ENCODE measurements at regions not wholly inside any gene's neighbourhood (a gene's known extent, or its start where the extent isn't known, plus 50 kb on each side); places are given as distances from the start of the nearest gene placed in this dataset.

- Histone ChIP-seq H2AFZ (ENCODE audit: low read depth, low read length) (no peak overlapping the region), H3K4me3 (ENCODE audit: insufficient read depth, low read depth, low read length) (no peak overlapping the region), H3K9ac (ENCODE audit: low read length) (no peak overlapping the region), H3K27ac (ENCODE audit: low read depth, low read length) (no peak overlapping the region), H3K9me3 (ENCODE audit: insufficient read depth, low read depth, low read length) (no peaks in the 10 kb centered on the region), H4K20me1 (ENCODE audit: insufficient read depth, low read length) (no peaks in the 10 kb centered on the region), H3K36me3 (ENCODE audit: insufficient read depth, low read length) (no peaks in the 10 kb centered on the region), H3K27me3 (ENCODE audit: insufficient read depth, low read length) (no peaks in the 10 kb centered on the region), H3K4me2 (ENCODE audit: low read length) (no peak overlapping the region), H3K4me1 (ENCODE audit: insufficient read depth, low read length) (no peaks in the 10 kb centered on the region), H3K79me2 (ENCODE audit: insufficient read depth, low read length) (no peaks in the 10 kb centered on the region)
- no peak for TF ChIP-seq CTCF (IDR thresholded peaks at IDR 0.05; ENCODE audit: insufficient read depth, low read depth, low read length)
- no peak for TF ChIP-seq EZH2 (IDR thresholded peaks at IDR 0.05; ENCODE audit: insufficient read depth, low read length)
- FAIRE-seq (no peak), DNase-seq (ENCODE audit: low read depth) (no peak)
- no peaks in the 10 kb centered on the region for H3K36me3 Mint-ChIP-seq (ENCODE audit: low read depth, unreplicated experiment)
- H3K4me1 Mint-ChIP-seq (ENCODE audit: low read depth, unreplicated experiment): no peaks in the 10 kb centered on the region
- no peaks in the 10 kb centered on the region for H3K9me3 Mint-ChIP-seq (ENCODE audit: unreplicated experiment)
- H3K27ac Mint-ChIP-seq (ENCODE audit: unreplicated experiment): no peak overlapping the region
- no peak overlapping the region for H3K4me3 Mint-ChIP-seq (ENCODE audit: unreplicated experiment)
- no peaks in the 10 kb centered on the region for H3K27me3 Mint-ChIP-seq (ENCODE audit: low read depth, unreplicated experiment)
Measured at GRCh38 chr6:115665310-115665709, 395.4 kb downstream of the FRK start.

GRCh38 chr6:115663681-115664080 is 397.0 kb downstream of the FRK start:
- Histone ChIP-seq H3K36me3 (ENCODE audit: insufficient read depth, low read length) (no peaks in the 10 kb centered on the region), H3K4me2 (ENCODE audit: low read length) (no peak overlapping the region), H3K9me3 (ENCODE audit: insufficient read depth, low read depth, low read length) (no peaks in the 10 kb centered on the region), H4K20me1 (ENCODE audit: insufficient read depth, low read length) (no peaks in the 10 kb centered on the region), H3K4me1 (ENCODE audit: insufficient read depth, low read length) (no peaks in the 10 kb centered on the region), H3K4me3 (ENCODE audit: insufficient read depth, low read depth, low read length) (no peak overlapping the region), H3K9ac (ENCODE audit: low read length) (no peak overlapping the region), H3K27ac (ENCODE audit: low read depth, low read length) (no peak overlapping the region), H3K79me2 (ENCODE audit: insufficient read depth, low read length) (no peaks in the 10 kb centered on the region), H2AFZ (ENCODE audit: low read depth, low read length) (no peak overlapping the region), H3K27me3 (ENCODE audit: insufficient read depth, low read length) (no peaks in the 10 kb centered on the region)
- Mint-ChIP-seq H3K4me3 (ENCODE audit: unreplicated experiment) (no peak overlapping the region), H3K9me3 (ENCODE audit: unreplicated experiment) (peaks cover 3% of the 10 kb centered on the region), H3K4me1 (ENCODE audit: low read depth, unreplicated experiment) (no peaks in the 10 kb centered on the region), H3K36me3 (ENCODE audit: low read depth, unreplicated experiment) (no peaks in the 10 kb centered on the region), H3K27ac (ENCODE audit: unreplicated experiment) (no peak overlapping the region), H3K27me3 (ENCODE audit: low read depth, unreplicated experiment) (no peaks in the 10 kb centered on the region)
- no peak for TF ChIP-seq EZH2 (IDR thresholded peaks at IDR 0.05; ENCODE audit: insufficient read depth, low read length)
- TF ChIP-seq CTCF (IDR thresholded peaks at IDR 0.05; ENCODE audit: insufficient read depth, low read depth, low read length): no peak
- DNase-seq (ENCODE audit: low read depth) (no peak), FAIRE-seq (no peak)

- TF ChIP-seq EZH2 (IDR thresholded peaks at IDR 0.05; ENCODE audit: insufficient read depth, low read length) (no peak), CTCF (IDR thresholded peaks at IDR 0.05; ENCODE audit: insufficient read depth, low read depth, low read length) (peak; percentile 36)
- no peaks in the 10 kb centered on the region for H4K20me1 ChIP-seq (ENCODE audit: insufficient read depth, low read length)
- H3K4me3 ChIP-seq (ENCODE audit: insufficient read depth, low read depth, low read length): no peak overlapping the region
- no peaks in the 10 kb centered on the region for H3K27me3 ChIP-seq (ENCODE audit: insufficient read depth, low read length)
- Mint-ChIP-seq H3K4me1 (ENCODE audit: low read depth, unreplicated experiment) (peaks cover 8% of the 10 kb centered on the region), H3K4me3 (ENCODE audit: unreplicated experiment) (no peak overlapping the region), H3K27ac (ENCODE audit: unreplicated experiment) (no peak overlapping the region), H3K27me3 (ENCODE audit: low read depth, unreplicated experiment) (no peaks in the 10 kb centered on the region), H3K36me3 (ENCODE audit: low read depth, unreplicated experiment) (no peaks in the 10 kb centered on the region), H3K9me3 (ENCODE audit: unreplicated experiment) (peaks cover 13% of the 10 kb centered on the region)
- no peak overlapping the region for H3K9ac ChIP-seq (ENCODE audit: low read length)
- H3K36me3 ChIP-seq (ENCODE audit: insufficient read depth, low read length): no peaks in the 10 kb centered on the region
- H3K27ac ChIP-seq (ENCODE audit: low read depth, low read length): no peak overlapping the region
- peak; percentile 44 for DNase-seq (ENCODE audit: low read depth)
- no peaks in the 10 kb centered on the region for H3K9me3 ChIP-seq (ENCODE audit: insufficient read depth, low read depth, low read length)
- H2AFZ ChIP-seq (ENCODE audit: low read depth, low read length): no peak overlapping the region
- no peaks in the 10 kb centered on the region for H3K4me1 ChIP-seq (ENCODE audit: insufficient read depth, low read length)
- no peak overlapping the region for H3K4me2 ChIP-seq (ENCODE audit: low read length)
- H3K79me2 ChIP-seq (ENCODE audit: insufficient read depth, low read length): no peaks in the 10 kb centered on the region
- FAIRE-seq: no peak
Measured at GRCh38 chr6:115643762-115644161, 416.9 kb downstream of the FRK start.

All from astrocyte (in vitro differentiated cells and primary cell).